ENCODE measurements at regions not wholly inside any gene's neighbourhood (a gene's known extent, or its start where the extent isn't known, plus 50 kb on each side); places are given as distances from the start of the nearest gene placed in this dataset.

GRCh38 chr13:24005755-24006281 is 108.5 kb upstream of the C1QTNF9B start:
- Histone ChIP-seq H3K9me3 (ENCODE audit: severe bottlenecking) (no peaks in the 10 kb centered on the region), H3K27me3 (ENCODE audit: insufficient read depth, low read depth, severe bottlenecking) (no peaks in the 10 kb centered on the region), H3K4me3 (ENCODE audit: low read depth, low read length) (no peak overlapping the region), H3K27ac (no peak overlapping the region), H3K36me3 (no peaks in the 10 kb centered on the region)
- no peak for TF ChIP-seq CTCF (IDR thresholded peaks at IDR 0.05; ENCODE audit: low read depth, low read length)
- no peak for DNase-seq

- DNase-seq = no peak
- Histone ChIP-seq H3K9me3 (ENCODE audit: severe bottlenecking) (no peaks in the 10 kb centered on the region), H3K4me3 (ENCODE audit: low read depth, low read length) (no peak overlapping the region), H3K27ac (no peak overlapping the region), H3K36me3 (no peaks in the 10 kb centered on the region), H3K27me3 (ENCODE audit: insufficient read depth, low read depth, severe bottlenecking) (no peaks in the 10 kb centered on the region)
- 0 out of 2 replicates have a peak, but pooled peaks have one; percentile 18 for TF ChIP-seq CTCF (IDR thresholded peaks at IDR 0.05; ENCODE audit: low read depth, low read length)
Observed at GRCh38 chr13:24006520-24007248, 109.4 kb upstream of the C1QTNF9B start.

- Histone ChIP-seq H3K27ac (no peak overlapping the region), H3K27me3 (ENCODE audit: insufficient read depth, low read depth, severe bottlenecking) (no peaks in the 10 kb centered on the region), H3K4me3 (ENCODE audit: low read depth, low read length) (no peak overlapping the region), H3K9me3 (ENCODE audit: severe bottlenecking) (no peaks in the 10 kb centered on the region), H3K36me3 (no peaks in the 10 kb centered on the region)
- no peak for TF ChIP-seq CTCF (IDR thresholded peaks at IDR 0.05; ENCODE audit: low read depth, low read length)
- DNase-seq = no peak
Observed at GRCh38 chr13:24007979-24008620, 110.8 kb upstream of the C1QTNF9B start.

GRCh38 chr13:24008679-24009078 is 111.4 kb upstream of the C1QTNF9B start:
- Histone ChIP-seq H3K27me3 (ENCODE audit: insufficient read depth, low read depth, severe bottlenecking) (no peaks in the 10 kb centered on the region), H3K4me3 (ENCODE audit: low read depth, low read length) (no peak overlapping the region), H3K36me3 (no peaks in the 10 kb centered on the region), H3K9me3 (ENCODE audit: severe bottlenecking) (no peaks in the 10 kb centered on the region), H3K27ac (no peak overlapping the region)
- no peak for TF ChIP-seq CTCF (IDR thresholded peaks at IDR 0.05; ENCODE audit: low read depth, low read length)
- no peak for DNase-seq

- Histone ChIP-seq H3K27ac (no peak overlapping the region), H3K4me3 (ENCODE audit: low read depth, low read length) (no peak overlapping the region), H3K27me3 (ENCODE audit: insufficient read depth, low read depth, severe bottlenecking) (no peaks in the 10 kb centered on the region), H3K36me3 (no peaks in the 10 kb centered on the region), H3K9me3 (ENCODE audit: severe bottlenecking) (no peaks in the 10 kb centered on the region)
- no peak for DNase-seq
- no peak for TF ChIP-seq CTCF (IDR thresholded peaks at IDR 0.05; ENCODE audit: low read depth, low read length)
Observed at GRCh38 chr13:24011266-24011665, 114.0 kb upstream of the C1QTNF9B start.
